ENCODE measurements at regions not wholly inside any gene's neighbourhood (a gene's known extent, or its start where the extent isn't known, plus 50 kb on each side); places are given as distances from the start of the nearest gene placed in this dataset.

- Histone ChIP-seq H3K18ac (ENCODE audit: low read length) (no peak overlapping the region), H3K4me3 (ENCODE audit: low read length in 2 of 2) (no peak overlapping the region), H2BK5ac (ENCODE audit: low read length) (no peak overlapping the region), H2BK15ac (ENCODE audit: low read length) (no peak overlapping the region), H2BK12ac (ENCODE audit: low read length) (no peak overlapping the region), H3K4ac (ENCODE audit: low read length) (no peak overlapping the region), H2AK5ac (ENCODE audit: low read depth, low read length) (no peak overlapping the region), H3K27ac (replicated peaks; ENCODE audit: low read length) (no peak overlapping the region), H3K4me1 (ENCODE audit: control insufficient read depth in 2 of 2, insufficient read depth in 1 of 2, low read depth in 1 of 2, low read length in 2 of 2) (no peaks in the 10 kb centered on the region), H2AFZ (ENCODE audit: low read length) (no peak overlapping the region), H3K27me3 (ENCODE audit: control insufficient read depth in 3 of 3, insufficient read depth in 3 of 3, low read depth in 1 of 3, low read length in 3 of 3) (no peaks in the 10 kb centered on the region), H3K14ac (ENCODE audit: low read length) (no peak overlapping the region), H3K9ac (ENCODE audit: low read depth, low read length, poor library complexity) (no peak overlapping the region), H3K9me3 (replicated peaks in 1 of 2; ENCODE audit: control insufficient read depth in 2 of 2, insufficient read depth in 1 of 2, low read depth in 1 of 2, low read length in 2 of 2) (no peaks in the 10 kb centered on the region), H4K91ac (ENCODE audit: low read depth, low read length, poor library complexity) (no peak overlapping the region), H3K79me1 (ENCODE audit: low read depth, low read length) (no peaks in the 10 kb centered on the region), H3K36me3 (replicated peaks in 1 of 2; ENCODE audit: control insufficient read depth in 2 of 2, insufficient read depth in 2 of 2, low read length in 2 of 2) (no peaks in the 10 kb centered on the region), H3K4me2 (ENCODE audit: insufficient read depth, low read length, poor library complexity, severe bottlenecking) (no peak overlapping the region), H2BK120ac (ENCODE audit: low read depth, low read length) (no peak overlapping the region), H3K23ac (ENCODE audit: low read depth, low read length, poor library complexity) (no peak overlapping the region), H4K8ac (ENCODE audit: low read depth, low read length) (no peak overlapping the region)
- WGBS, 2 donors (ENCODE audit: extremely low coverage in 2 of 2, insufficient read length in 2 of 2, insufficient replicate concordance in 1 of 2), result no CpG with 5 or more reads among the region's 1 CpG
- no peak for DNase-seq (ENCODE audit: low spot score)
Measured at GRCh38 chr2:220346919-220347318, 719.5 kb downstream of the SLC4A3 start.

DNA sequence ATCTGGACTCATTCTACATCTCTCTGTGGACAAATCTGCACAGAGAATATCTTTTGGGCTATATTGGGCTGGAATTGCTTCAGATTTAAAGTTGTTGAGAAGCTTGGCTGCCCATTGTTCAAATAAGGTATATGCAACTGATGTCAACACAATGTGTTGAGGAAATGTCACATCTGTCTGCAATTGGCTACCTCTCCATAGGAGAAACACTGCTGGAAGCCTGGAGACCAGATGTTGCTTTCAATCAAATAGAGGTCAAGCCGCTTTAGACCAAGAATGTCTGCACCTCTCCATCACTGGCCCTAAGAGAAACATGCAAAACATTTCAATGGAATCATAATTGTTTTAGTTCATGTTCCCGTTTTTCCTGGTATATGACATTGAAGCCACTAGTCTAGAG is 720.2 kb downstream of the SLC4A3 start:
- no peaks in the 10 kb centered on the region for H3K9me3 ChIP-seq (replicated peaks in 1 of 2; ENCODE audit: control insufficient read depth in 2 of 2, insufficient read depth in 1 of 2, low read depth in 1 of 2, low read length in 2 of 2)
- no peak overlapping the region for H3K4ac ChIP-seq (ENCODE audit: low read length)
- no peaks in the 10 kb centered on the region for H3K36me3 ChIP-seq (replicated peaks in 1 of 2; ENCODE audit: control insufficient read depth in 2 of 2, insufficient read depth in 2 of 2, low read length in 2 of 2)
- no peak overlapping the region for H2BK12ac ChIP-seq (ENCODE audit: low read length)
- no peaks in the 10 kb centered on the region for H3K79me1 ChIP-seq (ENCODE audit: low read depth, low read length)
- H3K4me1 ChIP-seq (ENCODE audit: control insufficient read depth in 2 of 2, insufficient read depth in 1 of 2, low read depth in 1 of 2, low read length in 2 of 2), result no peaks in the 10 kb centered on the region
- H2AFZ ChIP-seq (ENCODE audit: low read length), result no peak overlapping the region
- H3K23ac ChIP-seq (ENCODE audit: low read depth, low read length, poor library complexity), result no peak overlapping the region
- H3K27me3 ChIP-seq (ENCODE audit: control insufficient read depth in 3 of 3, insufficient read depth in 3 of 3, low read depth in 1 of 3, low read length in 3 of 3), result no peaks in the 10 kb centered on the region
- H2AK5ac ChIP-seq (ENCODE audit: low read depth, low read length), result no peak overlapping the region
- WGBS, 2 donors (ENCODE audit: extremely low coverage in 2 of 2, insufficient read length in 2 of 2, insufficient replicate concordance in 1 of 2), result no CpG with 5 or more reads among the region's 2 CpGs
- no peak overlapping the region for H2BK5ac ChIP-seq (ENCODE audit: low read length)
- no peak overlapping the region for H3K27ac ChIP-seq (replicated peaks; ENCODE audit: low read length)
- H3K4me3 ChIP-seq (ENCODE audit: low read length in 2 of 2), result no peak overlapping the region
- no peak overlapping the region for H4K91ac ChIP-seq (ENCODE audit: low read depth, low read length, poor library complexity)
- H2BK120ac ChIP-seq (ENCODE audit: low read depth, low read length), result no peak overlapping the region
- no peak overlapping the region for H2BK15ac ChIP-seq (ENCODE audit: low read length)
- DNase-seq (ENCODE audit: low spot score), result no peak
- no peak overlapping the region for H3K9ac ChIP-seq (ENCODE audit: low read depth, low read length, poor library complexity)
- no peak overlapping the region for H4K8ac ChIP-seq (ENCODE audit: low read depth, low read length)
- no peak overlapping the region for H3K4me2 ChIP-seq (ENCODE audit: insufficient read depth, low read length, poor library complexity, severe bottlenecking)
- no peak overlapping the region for H3K18ac ChIP-seq (ENCODE audit: low read length)
- no peak overlapping the region for H3K14ac ChIP-seq (ENCODE audit: low read length)

GRCh38 chr2:220348206-220348605 is 720.8 kb downstream of the SLC4A3 start:
- Histone ChIP-seq H3K4me2 (ENCODE audit: insufficient read depth, low read length, poor library complexity, severe bottlenecking) (no peak overlapping the region), H3K79me1 (ENCODE audit: low read depth, low read length) (no peaks in the 10 kb centered on the region), H3K18ac (ENCODE audit: low read length) (no peak overlapping the region), H3K36me3 (replicated peaks in 1 of 2; ENCODE audit: control insufficient read depth in 2 of 2, insufficient read depth in 2 of 2, low read length in 2 of 2) (no peaks in the 10 kb centered on the region), H3K4me1 (ENCODE audit: control insufficient read depth in 2 of 2, insufficient read depth in 1 of 2, low read depth in 1 of 2, low read length in 2 of 2) (no peaks in the 10 kb centered on the region), H3K9me3 (replicated peaks in 1 of 2; ENCODE audit: control insufficient read depth in 2 of 2, insufficient read depth in 1 of 2, low read depth in 1 of 2, low read length in 2 of 2) (no peaks in the 10 kb centered on the region), H3K4ac (ENCODE audit: low read length) (no peak overlapping the region), H2BK15ac (ENCODE audit: low read length) (no peak overlapping the region), H3K14ac (ENCODE audit: low read length) (no peak overlapping the region), H3K27ac (replicated peaks; ENCODE audit: low read length) (no peak overlapping the region), H2BK12ac (ENCODE audit: low read length) (no peak overlapping the region), H2BK5ac (ENCODE audit: low read length) (no peak overlapping the region), H4K91ac (ENCODE audit: low read depth, low read length, poor library complexity) (no peak overlapping the region), H3K27me3 (ENCODE audit: control insufficient read depth in 3 of 3, insufficient read depth in 3 of 3, low read depth in 1 of 3, low read length in 3 of 3) (no peaks in the 10 kb centered on the region), H4K8ac (ENCODE audit: low read depth, low read length) (no peak overlapping the region), H3K9ac (ENCODE audit: low read depth, low read length, poor library complexity) (no peak overlapping the region), H2AK5ac (ENCODE audit: low read depth, low read length) (no peak overlapping the region), H3K4me3 (ENCODE audit: low read length in 2 of 2) (no peak overlapping the region), H2BK120ac (ENCODE audit: low read depth, low read length) (no peak overlapping the region), H3K23ac (ENCODE audit: low read depth, low read length, poor library complexity) (no peak overlapping the region), H2AFZ (ENCODE audit: low read length) (no peak overlapping the region)
- no peak for DNase-seq (ENCODE audit: low spot score)
- no CpG with 5 or more reads among the region's 2 CpGs for WGBS, 2 donors (ENCODE audit: extremely low coverage in 2 of 2, insufficient read length in 2 of 2, insufficient replicate concordance in 1 of 2)

- Histone ChIP-seq H3K14ac (ENCODE audit: low read length) (no peak overlapping the region), H4K91ac (ENCODE audit: low read depth, low read length, poor library complexity) (no peak overlapping the region), H3K9me3 (replicated peaks in 1 of 2; ENCODE audit: control insufficient read depth in 2 of 2, insufficient read depth in 1 of 2, low read depth in 1 of 2, low read length in 2 of 2) (no peaks in the 10 kb centered on the region), H2BK15ac (ENCODE audit: low read length) (no peak overlapping the region), H3K36me3 (replicated peaks in 1 of 2; ENCODE audit: control insufficient read depth in 2 of 2, insufficient read depth in 2 of 2, low read length in 2 of 2) (no peaks in the 10 kb centered on the region), H2AK5ac (ENCODE audit: low read depth, low read length) (no peak overlapping the region), H3K4me3 (ENCODE audit: low read length in 2 of 2) (no peak overlapping the region), H3K18ac (ENCODE audit: low read length) (no peak overlapping the region), H3K79me1 (ENCODE audit: low read depth, low read length) (no peaks in the 10 kb centered on the region), H3K23ac (ENCODE audit: low read depth, low read length, poor library complexity) (no peak overlapping the region), H3K27ac (replicated peaks; ENCODE audit: low read length) (no peak overlapping the region), H2BK12ac (ENCODE audit: low read length) (no peak overlapping the region), H3K4me1 (ENCODE audit: control insufficient read depth in 2 of 2, insufficient read depth in 1 of 2, low read depth in 1 of 2, low read length in 2 of 2) (no peaks in the 10 kb centered on the region), H2AFZ (ENCODE audit: low read length) (no peak overlapping the region), H2BK5ac (ENCODE audit: low read length) (no peak overlapping the region), H2BK120ac (ENCODE audit: low read depth, low read length) (no peak overlapping the region), H3K4ac (ENCODE audit: low read length) (no peak overlapping the region), H4K8ac (ENCODE audit: low read depth, low read length) (no peak overlapping the region), H3K27me3 (ENCODE audit: control insufficient read depth in 3 of 3, insufficient read depth in 3 of 3, low read depth in 1 of 3, low read length in 3 of 3) (no peaks in the 10 kb centered on the region), H3K4me2 (ENCODE audit: insufficient read depth, low read length, poor library complexity, severe bottlenecking) (no peak overlapping the region), H3K9ac (ENCODE audit: low read depth, low read length, poor library complexity) (no peak overlapping the region)
- no peak for DNase-seq (ENCODE audit: low spot score)
Measured at GRCh38 chr2:220353897-220354296, 726.5 kb downstream of the SLC4A3 start.

Data from neuronal stem cell (in vitro differentiated cells).